Amniotic stem cell (primary cell): ENCODE measurements at regions not wholly inside any gene's neighbourhood (a gene's known extent, or its start where the extent isn't known, plus 50 kb on each side); places are given as distances from the start of the nearest gene placed in this dataset.

Source experiments
- DNase-seq: peaks from one replicate; lab custom pipeline; 2025; lab: John Stamatoyannopoulos, UW

GRCh38 chr11:122346006-122346405, 230.0 kb upstream of the BLID start:
- DNase-seq, result no peak

- DNase-seq, result no peak
These were observed 229.6 kb upstream of the BLID start for GRCh38 chr11:122345586-122345985.

GRCh38 chr11:122344215-122344614, 228.2 kb upstream of the BLID start:
- DNase-seq, result peak; percentile 76

GRCh38 chr11:122343210-122343609, 227.2 kb upstream of the BLID start:
- DNase-seq, result no peak

GRCh38 chr11:122342089-122342744, 226.2 kb upstream of the BLID start:
- DNase-seq, result no peak

GRCh38 chr11:122341477-122341876, 225.5 kb upstream of the BLID start:
- no peak for DNase-seq

- DNase-seq, result no peak
These were observed 224.7 kb upstream of the BLID start for GRCh38 chr11:122340607-122341290.

- DNase-seq, result no peak
These were observed 223.5 kb upstream of the BLID start for GRCh38 chr11:122339436-122340060.

- DNase-seq, result no peak
These were observed 221.7 kb upstream of the BLID start for GRCh38 chr11:122337704-122338103.

GRCh38 chr11:122337241-122337640, 221.2 kb upstream of the BLID start:
- DNase-seq, result no peak

- no peak for DNase-seq
These were observed 220.7 kb upstream of the BLID start for GRCh38 chr11:122336706-122337105.

GRCh38 chr11:122334546-122335339, 218.7 kb upstream of the BLID start:
- DNase-seq, result no peak

- DNase-seq, result no peak
These were observed 217.5 kb upstream of the BLID start for GRCh38 chr11:122333467-122333866.

- DNase-seq, result no peak
These were observed 215.1 kb upstream of the BLID start for GRCh38 chr11:122331079-122331478.

GRCh38 chr11:122330279-122330965, 214.4 kb upstream of the BLID start:
- no peak for DNase-seq

- DNase-seq, result no peak
These were observed 211.5 kb upstream of the BLID start for GRCh38 chr11:122327528-122327927.

- no peak for DNase-seq
These were observed 207.9 kb upstream of the BLID start for GRCh38 chr11:122323754-122324421.

GRCh38 chr11:122322329-122322728, 206.3 kb upstream of the BLID start:
- DNase-seq, result no peak

GRCh38 chr11:122320671-122321070, 204.7 kb upstream of the BLID start:
- DNase-seq, result no peak

- DNase-seq, result no peak
These were observed 203.9 kb upstream of the BLID start for GRCh38 chr11:122319691-122320620.
